ENCODE measurements at regions not wholly inside any gene's neighbourhood (a gene's known extent, or its start where the extent isn't known, plus 50 kb on each side); places are given as distances from the start of the nearest gene placed in this dataset.

GRCh38 chr11:131165036-131165435 is 205.4 kb upstream of the NTM start:
- H3K4me3 Mint-ChIP-seq, result no peak overlapping the region
- no peak overlapping the region for H3K27ac Mint-ChIP-seq
- H3K4me1 Mint-ChIP-seq (ENCODE audit: low read depth), result no peaks in the 10 kb centered on the region
- peaks cover 17% of the 10 kb centered on the region for H3K27me3 Mint-ChIP-seq (ENCODE audit: insufficient read depth)
- no peak for TF ChIP-seq CTCF (IDR thresholded peaks at IDR 0.05)
- no peak for DNase-seq
- H3K36me3 Mint-ChIP-seq (ENCODE audit: low read depth), result no peaks in the 10 kb centered on the region
- no peaks in the 10 kb centered on the region for H3K9me3 Mint-ChIP-seq

DNA sequence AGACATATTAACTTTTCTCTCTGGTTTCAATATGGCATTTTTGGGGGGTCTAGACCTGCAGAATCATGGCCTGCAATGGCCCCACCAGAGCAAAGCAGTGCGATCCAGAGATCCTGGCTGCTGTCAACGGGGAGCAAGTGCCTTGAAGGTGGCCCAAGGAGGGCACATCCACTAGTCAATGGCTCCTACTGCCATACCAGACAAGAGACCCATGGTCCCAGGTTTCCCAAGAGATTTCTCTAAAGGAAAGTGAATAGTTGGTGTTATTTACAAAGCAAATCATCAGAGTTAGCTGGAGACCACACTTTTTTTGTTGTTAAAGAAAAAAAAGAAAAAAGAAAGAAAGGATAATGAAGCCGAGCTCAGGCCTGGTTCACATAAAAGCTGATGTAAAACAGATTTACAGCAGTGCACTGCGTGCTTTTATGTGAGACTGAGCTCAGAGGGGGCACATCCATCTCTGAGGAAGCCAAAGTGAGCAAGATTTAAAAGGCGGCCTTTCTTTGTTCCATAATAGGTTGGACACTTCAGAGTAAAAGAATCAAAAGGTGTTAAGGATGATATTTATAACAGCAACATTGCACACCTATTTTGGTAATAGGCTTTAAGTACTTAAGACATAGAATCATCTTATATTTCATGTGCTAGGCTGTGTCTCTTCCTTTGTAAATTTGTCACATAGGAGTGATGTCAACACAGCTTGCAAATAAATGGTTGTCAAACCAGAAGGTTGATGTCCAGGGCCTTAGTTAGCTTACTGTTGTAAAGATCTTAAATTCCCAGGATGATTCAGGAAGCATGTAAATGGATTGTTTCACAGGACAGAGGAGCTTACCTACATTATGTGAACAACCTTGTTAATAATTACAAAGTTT is 201.3 kb upstream of the NTM start:
- H3K36me3 Mint-ChIP-seq (ENCODE audit: low read depth), result no peaks in the 10 kb centered on the region

DNA sequence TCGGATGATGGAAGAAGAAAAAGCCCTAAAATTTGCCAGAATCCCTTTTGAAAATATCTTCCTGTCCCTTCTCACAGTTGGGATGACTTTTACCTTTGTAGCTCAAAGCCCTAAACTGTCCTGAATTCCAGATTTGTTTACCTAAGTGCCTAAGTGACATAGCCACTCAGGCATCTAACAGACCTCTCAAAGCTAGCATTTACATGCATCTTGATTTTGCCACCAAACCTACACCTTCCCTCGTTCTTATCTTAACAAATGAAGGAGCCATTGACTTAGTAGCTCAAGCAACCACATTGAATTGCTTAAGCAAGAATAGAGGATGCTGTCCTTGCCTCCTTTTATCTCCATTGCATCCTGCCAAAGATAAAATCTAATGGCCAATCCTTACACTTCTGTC is 198.4 kb upstream of the NTM start:
- no peak for DNase-seq
- H3K27me3 Mint-ChIP-seq (ENCODE audit: insufficient read depth), result peaks cover 32% of the 10 kb centered on the region
- H3K4me1 Mint-ChIP-seq (ENCODE audit: low read depth), result no peaks in the 10 kb centered on the region
- H3K27ac Mint-ChIP-seq, result no peak overlapping the region
- no peaks in the 10 kb centered on the region for H3K9me3 Mint-ChIP-seq
- no peaks in the 10 kb centered on the region for H3K36me3 Mint-ChIP-seq (ENCODE audit: low read depth)
- TF ChIP-seq CTCF (IDR thresholded peaks at IDR 0.05), result no peak
- H3K4me3 Mint-ChIP-seq, result no peak overlapping the region

More for the DNA sequence above, 201.3 kb upstream of the NTM start:
- Mint-ChIP-seq H3K4me3 (no peak overlapping the region), H3K27me3 (ENCODE audit: insufficient read depth) (peaks cover 30% of the 10 kb centered on the region), H3K4me1 (ENCODE audit: low read depth) (no peaks in the 10 kb centered on the region), H3K9me3 (no peaks in the 10 kb centered on the region), H3K27ac (no peak overlapping the region)
- no peak for TF ChIP-seq CTCF (IDR thresholded peaks at IDR 0.05)
- DNase-seq, result no peak

DNA sequence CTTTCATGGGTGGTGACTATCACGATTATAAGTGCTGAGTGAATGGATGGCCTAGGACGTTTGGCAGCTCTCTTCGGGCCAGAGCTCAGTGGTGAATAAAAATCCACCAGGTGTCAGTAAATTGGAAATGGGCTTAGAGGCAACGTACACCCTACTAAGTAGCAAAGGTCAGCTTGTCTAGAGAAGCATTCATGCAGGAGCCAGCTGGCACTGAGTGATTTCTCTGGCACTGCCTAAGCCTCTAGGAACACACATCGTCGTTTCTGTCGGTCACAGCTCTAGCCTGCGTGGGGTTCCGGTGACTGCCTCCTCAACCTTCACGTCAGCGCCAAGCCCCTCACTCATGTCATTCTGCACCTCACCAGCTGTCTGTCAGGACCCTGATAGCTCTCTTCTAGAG is 192.4 kb upstream of the NTM start:
- Mint-ChIP-seq H3K36me3 (ENCODE audit: low read depth) (peaks cover 5% of the 10 kb centered on the region; the same call in 1 of the 2 replicates), H3K4me3 (no peak overlapping the region), H3K27me3 (ENCODE audit: insufficient read depth) (peaks cover 31% of the 10 kb centered on the region), H3K9me3 (no peaks in the 10 kb centered on the region), H3K27ac (no peak overlapping the region), H3K4me1 (ENCODE audit: low read depth) (no peaks in the 10 kb centered on the region)
- no peak for TF ChIP-seq CTCF (IDR thresholded peaks at IDR 0.05)
- no peak for DNase-seq

DNA sequence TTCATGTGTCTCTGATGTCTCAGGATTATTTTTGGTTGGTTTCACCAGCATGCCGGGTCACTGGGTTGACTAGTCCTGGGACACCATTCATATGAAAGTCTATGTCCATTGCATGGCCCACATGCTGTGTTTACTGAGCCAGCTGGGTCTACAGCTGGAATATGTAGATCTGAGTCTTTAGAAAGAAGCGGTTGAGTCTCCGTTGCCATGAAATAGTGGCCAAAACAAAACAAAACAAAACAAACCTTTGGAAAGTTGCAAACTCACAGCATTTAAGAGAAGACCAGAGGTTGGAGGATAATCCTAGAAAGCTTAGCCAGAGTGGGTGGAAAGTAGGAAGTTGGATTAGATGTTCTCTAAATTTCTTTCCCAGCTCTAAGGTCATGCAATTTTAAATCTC is 191.8 kb upstream of the NTM start:
- H3K27ac Mint-ChIP-seq, result no peak overlapping the region
- peaks cover 31% of the 10 kb centered on the region for H3K27me3 Mint-ChIP-seq (ENCODE audit: insufficient read depth)
- no peak for TF ChIP-seq CTCF (IDR thresholded peaks at IDR 0.05)
- peaks cover 5% of the 10 kb centered on the region; the same call in 1 of the 2 replicates for H3K36me3 Mint-ChIP-seq (ENCODE audit: low read depth)
- no peaks in the 10 kb centered on the region for H3K9me3 Mint-ChIP-seq
- no peak overlapping the region for H3K4me3 Mint-ChIP-seq
- no peaks in the 10 kb centered on the region for H3K4me1 Mint-ChIP-seq (ENCODE audit: low read depth)
- no peak for DNase-seq
